NCI-H1417 (cell line): ENCODE measurements at regions not wholly inside any gene's neighbourhood (a gene's known extent, or its start where the extent isn't known, plus 50 kb on each side); places are given as distances from the start of the nearest gene placed in this dataset.
A peak's percentile ranks its signal among the peaks of the same experiment; 100 is the strongest.
"Not testable (repeated sequence)": the region's sequence is repeated elsewhere in the genome, so short reads cannot be mapped to it uniquely, and the experiment has no call there.

ENCODE experiments used
- DNase-seq, 3 experiments: peaks; one replicate each; lab custom pipeline; 2025; lab: John Stamatoyannopoulos, UW

DNA sequence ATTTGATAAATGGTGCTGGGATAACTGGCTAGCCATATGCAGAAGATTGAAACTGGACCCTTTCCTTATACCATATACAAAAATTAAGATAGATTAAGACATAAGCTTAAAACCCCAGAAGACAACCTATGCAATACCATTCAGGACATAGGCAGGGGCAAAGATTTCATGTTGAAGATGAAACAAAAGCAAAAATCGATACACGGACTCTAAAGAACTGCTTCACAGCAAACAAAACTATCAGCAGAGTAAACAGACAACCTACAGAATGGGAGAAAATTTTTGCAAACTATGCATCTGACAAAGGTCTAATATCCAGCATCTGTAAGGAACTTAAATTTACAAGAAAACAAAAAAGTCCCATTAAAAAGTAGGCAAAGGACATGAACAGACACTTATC lies 255.9 kb downstream of the TINAG start:
- not testable (repeated sequence) for DNase-seq

DNA sequence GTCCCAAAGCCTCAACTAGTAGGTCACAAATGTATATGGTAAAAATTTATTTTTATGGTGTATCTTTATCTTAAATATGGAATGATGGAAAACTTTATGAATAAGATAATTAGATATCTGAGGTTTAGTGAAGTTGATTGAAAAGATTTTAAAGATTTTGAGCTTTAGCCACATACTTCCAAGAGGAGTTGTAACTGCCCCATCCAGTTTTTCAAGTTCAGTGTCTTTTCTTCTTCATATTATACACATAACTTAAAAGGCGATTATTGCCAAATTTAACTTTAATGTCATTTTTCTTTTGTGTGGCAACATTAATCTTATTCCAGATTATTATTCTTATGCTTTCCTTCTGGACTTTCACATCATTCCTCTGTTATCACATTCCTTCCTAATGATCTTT lies 266.4 kb downstream of the TINAG start:
- no peak for DNase-seq

- no peak for DNase-seq
Observed at GRCh38 chr6:54578261-54578660, 268.3 kb upstream of the FAM83B start.

DNA sequence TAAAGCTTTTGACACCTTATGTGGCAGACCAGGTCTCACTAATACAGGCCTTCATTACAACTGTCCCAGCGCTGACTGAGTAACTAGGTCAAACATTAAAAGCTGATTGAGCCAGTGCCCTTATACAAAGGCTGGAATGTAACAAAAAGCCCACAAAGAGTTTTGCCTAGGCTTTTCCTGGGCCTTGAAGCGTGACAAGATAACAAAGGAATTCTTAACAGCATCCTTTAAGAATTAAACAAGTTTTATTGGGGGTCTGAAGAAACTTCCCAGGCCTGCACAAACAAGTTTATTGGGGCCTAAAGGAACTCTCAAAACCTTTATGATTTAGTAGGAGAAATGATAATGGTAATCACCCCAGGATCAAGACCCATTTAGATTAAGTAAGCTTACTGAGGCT lies 267.6 kb upstream of the FAM83B start:
- no peak for DNase-seq

DNA sequence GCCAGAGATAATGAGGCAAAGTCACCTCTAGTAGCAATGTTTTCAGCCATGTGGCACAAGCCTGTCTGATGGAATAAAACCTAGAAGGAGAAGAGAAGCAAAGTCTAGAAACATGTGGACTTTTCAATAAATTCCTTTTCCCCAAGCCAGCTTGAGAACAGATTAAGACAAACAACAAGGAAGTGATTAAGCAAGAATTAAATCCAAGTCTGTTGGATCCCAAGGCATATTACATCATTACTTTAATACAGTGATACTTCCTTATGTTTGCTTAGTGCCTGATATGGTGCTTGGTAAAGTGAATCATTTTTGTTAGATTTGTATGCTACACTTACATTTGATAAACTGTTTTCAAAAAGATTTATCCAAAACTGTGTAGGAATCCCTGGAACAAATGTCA lies 260.3 kb upstream of the FAM83B start:
- DNase-seq: no peak

DNA sequence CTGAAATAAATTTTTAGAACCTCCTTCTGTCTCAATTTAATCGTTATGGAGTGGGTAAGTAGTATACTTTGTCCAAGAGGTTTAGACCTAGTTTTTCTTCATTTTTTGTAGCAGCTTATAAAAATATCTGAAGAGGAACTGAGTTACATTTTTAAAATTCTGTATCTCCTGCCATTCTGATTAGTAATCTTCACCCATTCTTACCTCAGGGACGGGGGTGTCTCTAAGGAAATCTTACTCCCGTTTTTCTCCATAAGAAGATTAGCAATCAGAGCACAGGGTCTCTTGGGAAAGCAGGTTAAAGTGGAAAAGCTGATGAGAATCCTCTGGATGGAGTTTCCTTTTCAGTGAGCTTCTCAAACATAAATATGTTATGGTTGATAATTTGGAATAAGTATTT lies 259.3 kb upstream of the FAM83B start:
- no peak for DNase-seq

DNA sequence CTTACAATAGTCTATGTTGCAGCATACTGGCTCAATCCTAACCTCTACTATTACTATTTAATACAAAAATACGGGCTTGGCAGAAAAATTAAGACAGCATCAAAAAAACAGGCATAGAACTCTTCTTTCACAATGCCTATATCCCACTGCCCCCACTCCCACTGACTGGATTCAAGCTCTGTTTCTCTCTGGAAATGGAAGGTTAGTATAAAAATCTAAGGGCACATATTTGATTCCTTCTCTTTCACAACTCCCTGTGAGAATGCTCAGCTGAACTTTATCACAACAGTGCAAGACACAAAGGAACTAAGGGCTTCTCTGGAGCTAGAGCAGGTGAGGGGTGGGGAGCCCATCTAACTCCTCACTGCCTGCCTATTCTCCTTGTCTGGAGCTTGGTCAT lies 258.4 kb upstream of the FAM83B start:
- no peak for DNase-seq

- DNase-seq: no peak
Observed at GRCh38 chr6:54595844-54596243, 250.7 kb upstream of the FAM83B start.

DNA sequence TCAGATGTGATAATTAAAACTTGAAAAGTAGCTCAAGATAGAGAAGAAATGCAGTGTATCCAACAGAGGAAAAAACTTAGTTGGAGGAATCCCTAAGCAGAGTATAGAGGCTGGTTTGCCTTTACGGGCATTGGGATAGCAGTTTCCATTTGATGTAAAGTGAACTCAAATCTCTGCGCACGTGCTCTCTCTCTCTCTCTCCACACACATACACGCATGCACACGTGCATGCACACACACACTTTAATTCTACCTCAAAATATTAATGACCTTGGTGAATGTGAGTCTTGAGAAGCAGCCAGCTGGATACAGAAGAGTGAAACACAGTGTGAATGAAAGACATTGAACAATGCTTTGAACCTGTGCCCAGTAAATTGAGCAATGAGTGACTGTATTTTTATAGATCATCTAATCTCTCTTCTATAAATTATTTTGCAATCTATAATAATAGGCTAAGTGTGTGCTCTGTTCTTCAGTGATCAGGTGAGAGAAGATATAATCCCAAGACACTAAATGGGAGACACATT lies 247.7 kb upstream of the FAM83B start:
- DNase-seq: no peak

GRCh38 chr6:54601600-54602300 lies 244.8 kb upstream of the FAM83B start:
- no peak for DNase-seq

DNA sequence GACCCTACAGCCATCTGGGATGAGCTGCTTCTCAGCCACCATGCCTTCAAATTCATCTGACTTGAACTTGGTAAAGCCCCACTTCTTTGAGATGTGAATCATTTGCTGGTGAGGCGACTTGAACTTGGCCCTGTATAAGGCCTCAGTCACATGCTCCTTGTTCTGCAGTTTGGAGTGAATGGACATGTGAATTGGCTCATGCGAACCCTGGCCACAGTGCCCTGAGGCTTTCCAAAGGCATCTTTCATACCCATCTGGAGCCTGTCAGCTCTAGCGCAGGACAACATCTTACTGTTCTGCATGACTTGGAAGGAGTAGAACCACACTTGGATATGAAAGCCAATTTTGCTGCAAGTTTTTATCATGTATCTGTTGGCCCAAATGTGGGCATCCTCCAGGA lies 244.0 kb upstream of the FAM83B start:
- no peak for DNase-seq

DNA sequence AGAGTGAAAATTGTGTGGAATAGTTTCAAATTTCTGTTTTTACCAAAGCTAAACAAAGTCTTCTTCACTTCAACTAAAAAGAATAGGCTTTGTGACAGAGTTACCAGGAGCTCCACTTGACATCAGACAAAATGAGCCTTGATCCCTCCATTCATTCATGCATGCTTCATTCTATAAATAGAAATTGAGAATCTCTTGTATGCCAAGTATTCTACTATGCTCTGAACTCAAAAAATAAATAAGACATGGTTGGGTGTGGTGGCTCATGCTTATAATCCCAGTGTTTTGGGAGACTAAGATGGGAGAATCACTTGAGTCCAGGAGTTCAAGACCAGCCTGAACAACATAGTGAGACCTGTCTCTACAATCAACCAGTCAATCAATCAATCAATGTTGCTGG lies 236.6 kb upstream of the FAM83B start:
- DNase-seq: no peak

GRCh38 chr6:54613596-54613995 lies 233.0 kb upstream of the FAM83B start:
- no peak for DNase-seq

GRCh38 chr6:54614499-54615195 lies 231.9 kb upstream of the FAM83B start:
- DNase-seq: no peak

- DNase-seq: no peak
Observed at GRCh38 chr6:54617730-54618129, 228.8 kb upstream of the FAM83B start.

- peak in 1 of 3 experiments; percentile 43 for DNase-seq
Observed at GRCh38 chr6:54618572-54618971, 228.0 kb upstream of the FAM83B start.

DNA sequence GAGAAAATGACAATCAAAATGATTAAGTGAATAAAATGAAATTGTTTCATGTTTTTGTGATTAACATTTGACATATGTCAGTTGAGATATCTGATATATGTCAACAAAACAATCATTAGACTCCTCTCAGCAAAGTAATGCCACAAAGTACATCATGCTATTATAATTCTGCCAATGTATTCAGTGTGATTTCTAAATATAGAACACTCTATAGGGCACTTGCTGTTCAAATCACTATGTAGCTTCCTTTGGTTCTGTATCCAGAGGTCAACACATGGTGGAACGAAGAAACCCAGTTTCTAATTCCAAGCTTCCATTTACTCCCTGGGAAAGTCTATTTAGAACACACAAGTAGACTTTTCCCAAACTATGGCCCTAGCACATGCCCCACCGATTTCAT lies 227.5 kb upstream of the FAM83B start:
- no peak for DNase-seq

GRCh38 chr6:54621285-54621684 lies 225.3 kb upstream of the FAM83B start:
- peak in 1 of 3 experiments; percentile 7 for DNase-seq

GRCh38 chr6:54624216-54624615 lies 222.4 kb upstream of the FAM83B start:
- no peak for DNase-seq

- no peak for DNase-seq
Observed at GRCh38 chr6:54624779-54625178, 221.8 kb upstream of the FAM83B start.

DNA sequence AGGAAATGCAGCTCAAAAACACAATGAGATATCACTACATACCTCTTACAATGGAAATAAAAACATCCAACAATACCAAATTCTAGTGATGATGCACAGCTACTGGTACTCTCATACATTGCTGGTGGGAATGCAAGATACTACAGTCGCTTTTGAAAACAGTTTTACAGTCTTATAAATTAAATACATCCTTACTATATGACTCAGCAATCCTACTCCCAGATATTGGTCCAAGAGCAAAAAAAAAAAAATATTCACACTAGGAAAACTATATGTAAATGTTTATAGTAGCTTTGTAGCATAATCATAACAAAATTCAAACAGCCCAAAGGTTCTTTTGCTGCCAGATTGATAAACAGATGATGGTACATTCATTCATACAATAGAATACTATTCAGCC lies 217.4 kb upstream of the FAM83B start:
- no peak for DNase-seq

- DNase-seq: no peak
Observed at GRCh38 chr6:54632984-54633565, 213.5 kb upstream of the FAM83B start.

DNA sequence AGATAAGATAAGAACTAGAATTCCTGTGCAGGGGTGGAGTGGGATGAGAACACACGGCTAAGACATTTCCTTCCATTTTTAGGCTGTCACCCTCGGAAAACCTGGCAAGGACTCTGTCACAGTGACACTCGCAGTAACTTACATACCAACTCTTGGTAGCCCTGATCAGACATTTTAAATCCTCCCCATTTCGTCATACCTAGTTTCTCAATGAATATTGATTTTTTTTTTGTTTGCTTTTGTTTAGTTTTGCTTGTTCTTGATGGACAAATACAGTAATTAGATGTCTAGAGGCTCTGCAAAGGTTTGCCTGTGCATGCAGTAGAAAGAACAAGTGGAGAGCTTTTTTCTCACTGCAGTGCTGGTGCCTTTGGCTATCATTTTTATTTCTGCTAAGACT lies 213.0 kb upstream of the FAM83B start:
- DNase-seq: no peak
